Natural killer cell (primary cell): ENCODE measurements at regions not wholly inside any gene's neighbourhood (a gene's known extent, or its start where the extent isn't known, plus 50 kb on each side); places are given as distances from the start of the nearest gene placed in this dataset.

Experiments used
- ATAC-seq, 3 donors: fragments of 150-1000 bp in 2 of 3; fragments of 200-7000 bp in 1 of 3; cut with Tn5 transposase; 1 replicate in 1 of 3; 2 replicates in 2 of 3; pipeline ENCODE4 v1.10.0; 2021; ENCODE audit warnings: mild to moderate bottlenecking in 2 of 3, moderate library complexity in 2 of 3
- DNase-seq, 2 donors: peaks; one replicate each; pipeline versions ENCODE4 v3.0.0 to v3.0.0-alpha.2; 2013 to 2021; ENCODE audit warnings: mixed read lengths in 1 of 2
- H3K27ac ChIP-seq: one replicate; pipeline ENCODE4 v1.5.1; 2013; ENCODE audit warnings: mild to moderate bottlenecking, low read length
- H3K27me3 ChIP-seq: one replicate; pipeline ENCODE4 v1.6.1; 2013; ENCODE audit warnings: low read length; ENCODE audit not compliant: control insufficient read depth, insufficient read depth
- H3K36me3 ChIP-seq: one replicate; pipeline ENCODE4 v1.6.1; 2013; ENCODE audit warnings: low read length; ENCODE audit not compliant: control insufficient read depth, insufficient read depth
- H3K4me1 ChIP-seq: one replicate; pipeline ENCODE4 v1.6.1; 2013; ENCODE audit warnings: low read length; ENCODE audit not compliant: control insufficient read depth, insufficient read depth
- H3K4me3 ChIP-seq: one replicate; pipeline ENCODE4 v1.5.1; 2013; ENCODE audit warnings: low read length
- H3K9me3 ChIP-seq: one replicate; pipeline ENCODE4 v1.6.1; 2013; ENCODE audit warnings: low read length; ENCODE audit not compliant: control insufficient read depth, insufficient read depth
- H3K27ac Mint-ChIP-seq, 2 donors: one replicate each; pipeline ENCODE4 v1.8.0; 2022; ENCODE audit warnings: mild to moderate bottlenecking in 2 of 2, mixed read lengths in 2 of 2, moderate library complexity in 1 of 2
- H3K27me3 Mint-ChIP-seq, 2 donors: one replicate each; pipeline ENCODE4 v1.8.0; 2022; ENCODE audit warnings: low read depth in 2 of 2, mixed read lengths in 2 of 2
- H3K36me3 Mint-ChIP-seq: one replicate; pipeline ENCODE4 v1.8.0; 2022; ENCODE audit warnings: mixed read lengths
- H3K4me1 Mint-ChIP-seq, 2 donors: one replicate each; pipeline ENCODE4 v1.8.0; 2022; ENCODE audit warnings: mixed read lengths in 2 of 2
- H3K4me3 Mint-ChIP-seq: one replicate; pipeline ENCODE4 v1.8.0; 2022; ENCODE audit warnings: mild to moderate bottlenecking, moderate library complexity, mixed read lengths
- H3K9me3 Mint-ChIP-seq, 2 donors: one replicate each; pipeline ENCODE4 v1.8.0; 2022; ENCODE audit warnings: mixed read lengths in 2 of 2
- WGBS: methylation state at CpG from one replicate; pipeline ENCODE4 v1.1.7; 2013; ENCODE audit warnings: missing lambda C conversion rate; ENCODE audit not compliant: insufficient coverage; 5-methylcytosine and 5-hydroxymethylcytosine counted together
- intact Hi-C: fragments of 100-400 bp; cut with micrococcal nuclease; formaldehyde crosslinking; loops from one replicate; pipeline ENCODE4 v1.14.2; 2022
- TF ChIP-seq, protein P1 (sequence below): fragments of 200-600 bp; IDR thresholded peaks from one replicate; pipeline ENCODE4 v1.8.0; 2022; ENCODE audit warnings: antibody characterized with exemption

- Mint-ChIP-seq H3K4me3 (no peak overlapping the region), H3K4me1 (peaks cover 0 to 7% of the 10 kb centered on the region in 2 donors), H3K36me3 (no peaks in the 10 kb centered on the region), H3K27ac (no peak overlapping the region), H3K27me3 (peaks cover 0 to 6% of the 10 kb centered on the region in 2 donors), H3K9me3 (no peaks in the 10 kb centered on the region)
- Histone ChIP-seq H3K4me1 (peaks cover 8% of the 10 kb centered on the region), H3K9me3 (no peaks in the 10 kb centered on the region), H3K27me3 (no peaks in the 10 kb centered on the region), H3K4me3 (no peak overlapping the region), H3K27ac (no peak overlapping the region), H3K36me3 (no peaks in the 10 kb centered on the region)
- TF ChIP-seq, protein P1, sequence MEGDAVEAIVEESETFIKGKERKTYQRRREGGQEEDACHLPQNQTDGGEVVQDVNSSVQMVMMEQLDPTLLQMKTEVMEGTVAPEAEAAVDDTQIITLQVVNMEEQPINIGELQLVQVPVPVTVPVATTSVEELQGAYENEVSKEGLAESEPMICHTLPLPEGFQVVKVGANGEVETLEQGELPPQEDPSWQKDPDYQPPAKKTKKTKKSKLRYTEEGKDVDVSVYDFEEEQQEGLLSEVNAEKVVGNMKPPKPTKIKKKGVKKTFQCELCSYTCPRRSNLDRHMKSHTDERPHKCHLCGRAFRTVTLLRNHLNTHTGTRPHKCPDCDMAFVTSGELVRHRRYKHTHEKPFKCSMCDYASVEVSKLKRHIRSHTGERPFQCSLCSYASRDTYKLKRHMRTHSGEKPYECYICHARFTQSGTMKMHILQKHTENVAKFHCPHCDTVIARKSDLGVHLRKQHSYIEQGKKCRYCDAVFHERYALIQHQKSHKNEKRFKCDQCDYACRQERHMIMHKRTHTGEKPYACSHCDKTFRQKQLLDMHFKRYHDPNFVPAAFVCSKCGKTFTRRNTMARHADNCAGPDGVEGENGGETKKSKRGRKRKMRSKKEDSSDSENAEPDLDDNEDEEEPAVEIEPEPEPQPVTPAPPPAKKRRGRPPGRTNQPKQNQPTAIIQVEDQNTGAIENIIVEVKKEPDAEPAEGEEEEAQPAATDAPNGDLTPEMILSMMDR, result no peak
- ATAC-seq (no peak), DNase-seq (no peak)
- intact Hi-C loops, result no loop called here
- 80% methylated on average over 1 of the region's 1 CpG for WGBS
Observed at GRCh38 chrX:45907786-45908185, 637.4 kb downstream of the ZNF674 start.

DNA sequence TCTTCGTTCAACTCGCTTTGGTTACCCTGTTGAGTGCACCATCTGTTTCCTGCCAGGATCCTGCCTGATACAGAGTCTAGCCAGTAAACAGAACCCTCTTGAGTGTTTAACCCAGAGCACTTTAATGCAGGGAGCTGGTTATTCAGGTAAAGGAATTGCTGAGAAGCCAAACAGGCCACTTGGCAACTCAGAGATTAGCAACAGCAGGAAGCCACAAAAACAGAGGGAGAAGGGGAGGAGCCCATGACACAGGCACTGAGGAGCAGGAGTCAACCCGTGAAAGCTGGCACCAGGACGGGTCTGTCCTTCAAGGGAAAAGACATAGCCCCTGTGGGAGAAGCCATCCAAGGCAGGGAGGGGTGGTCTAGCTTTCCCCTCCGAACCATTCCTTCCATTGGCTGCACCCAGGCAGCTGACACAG, 641.4 kb downstream of the ZNF674 start:
- H3K36me3 Mint-ChIP-seq, result no peaks in the 10 kb centered on the region
- H3K9me3 Mint-ChIP-seq, result no peaks in the 10 kb centered on the region
- Histone ChIP-seq H3K9me3 (no peaks in the 10 kb centered on the region), H3K27ac (no peak overlapping the region), H3K4me1 (peaks cover 8% of the 10 kb centered on the region), H3K36me3 (no peaks in the 10 kb centered on the region), H3K4me3 (no peak overlapping the region), H3K27me3 (no peaks in the 10 kb centered on the region)
- no peak overlapping the region for H3K27ac Mint-ChIP-seq
- H3K27me3 Mint-ChIP-seq, result peaks cover 0 to 21% of the 10 kb centered on the region in 2 donors
- peaks cover 0 to 7% of the 10 kb centered on the region in 2 donors for H3K4me1 Mint-ChIP-seq
- ATAC-seq, result no peak
- TF ChIP-seq, protein P1, result no peak
- no peak overlapping the region for H3K4me3 Mint-ChIP-seq
- intact Hi-C loops, result no loop called here
- 37% methylated on average over 3 of the region's 5 CpGs for WGBS
- no peak for DNase-seq

DNA sequence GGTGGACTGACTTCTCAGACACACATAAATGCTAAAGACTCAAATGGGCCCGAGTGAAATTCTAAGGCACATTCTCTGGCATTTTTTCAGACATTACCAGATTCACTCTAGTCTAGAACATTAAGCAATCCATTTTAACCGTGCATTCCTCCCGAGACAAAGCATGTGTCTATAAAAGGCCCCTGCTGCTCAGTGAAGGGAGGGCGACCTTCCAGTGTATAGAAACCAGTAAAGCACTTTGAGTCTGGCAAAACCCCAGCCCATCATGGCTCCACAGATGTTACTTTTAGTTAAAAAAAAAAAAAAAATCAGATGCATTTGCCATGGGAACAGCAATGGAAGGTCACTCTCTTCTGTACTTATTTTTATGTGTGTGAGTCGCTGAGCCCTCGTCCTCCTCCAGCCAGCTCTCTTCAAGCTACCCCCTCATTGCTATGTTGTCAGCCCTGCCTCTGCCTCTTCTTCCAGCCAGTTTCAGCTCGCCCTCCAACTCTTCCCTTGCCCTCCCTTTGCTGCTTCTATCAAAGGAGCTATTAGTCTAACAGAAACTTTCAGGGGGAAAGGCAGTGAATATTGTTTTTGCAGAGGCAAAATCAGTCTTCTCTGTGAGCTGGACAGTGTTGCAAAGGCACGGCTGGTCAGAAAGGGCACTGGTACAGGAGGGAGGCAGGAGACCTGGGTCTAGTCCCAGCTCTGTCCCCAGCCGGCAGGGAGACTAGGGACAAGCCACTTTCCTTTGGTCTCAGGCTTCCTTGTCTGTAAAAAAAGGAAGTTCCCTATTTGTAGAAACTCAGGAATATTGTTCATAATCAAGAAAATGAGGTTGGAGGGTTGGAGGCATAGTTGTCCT, 644.2 kb downstream of the ZNF674 start:
- no peaks in the 10 kb centered on the region for H3K9me3 Mint-ChIP-seq
- intact Hi-C loops, result no loop called here
- H3K4me1 Mint-ChIP-seq, result peaks cover 0 to 13% of the 10 kb centered on the region in 2 donors
- no peaks in the 10 kb centered on the region for H3K27me3 ChIP-seq
- H3K4me3 Mint-ChIP-seq, result no peak overlapping the region
- H3K4me1 ChIP-seq, result peaks cover 8% of the 10 kb centered on the region
- no peak overlapping the region for H3K27ac Mint-ChIP-seq
- DNase-seq (no peak), ATAC-seq (no peak)
- peaks cover 0 to 18% of the 10 kb centered on the region in 2 donors for H3K27me3 Mint-ChIP-seq
- no peaks in the 10 kb centered on the region for H3K9me3 ChIP-seq
- no peak overlapping the region for H3K27ac ChIP-seq
- WGBS, result 72% methylated on average over 6 of the region's 9 CpGs
- TF ChIP-seq, protein P1, result no peak
- H3K36me3 Mint-ChIP-seq, result no peaks in the 10 kb centered on the region
- H3K36me3 ChIP-seq, result no peaks in the 10 kb centered on the region
- no peak overlapping the region for H3K4me3 ChIP-seq
